Sigmoid colon (tissue), 6 donors: ENCODE measurements at regions not wholly inside any gene's neighbourhood (a gene's known extent, or its start where the extent isn't known, plus 50 kb on each side); places are given as distances from the start of the nearest gene placed in this dataset.

Experiments
- DNase-seq: peaks from one replicate; pipeline ENCODE4 v3.0.0-alpha.2; 2019
- H3K27ac ChIP-seq, 4 donors: fragments of 200-600 bp; sonication (generic); one replicate each; pipeline ENCODE4 v1.5.1; 2016 to 2019; ENCODE audit warnings: mild to moderate bottlenecking in 1 of 4
- H3K27me3 ChIP-seq, 3 donors: fragments of 200-600 bp; sonication (generic); one replicate each; pipeline ENCODE4 v1.5.1; 2019; ENCODE audit warnings: mild to moderate bottlenecking in 1 of 3
- H3K36me3 ChIP-seq, 4 donors: fragments of 200-600 bp; sonication (generic); one replicate each; pipeline ENCODE4 v1.5.1; 2016 to 2019
- H3K4me1 ChIP-seq, 4 donors: fragments of 200-600 bp; sonication (generic); one replicate each; pipeline ENCODE4 v1.5.1; 2017 to 2019
- H3K4me3 ChIP-seq, 4 donors: fragments of 200-600 bp; sonication (generic); one replicate each; pipeline ENCODE4 v1.5.1; 2017 to 2019; ENCODE audit warnings: mild to moderate bottlenecking in 2 of 4, moderate library complexity in 1 of 4
- H3K9me3 ChIP-seq, 4 donors: fragments of 200-600 bp in 3 of 4; sonication (generic) in 3 of 4; one replicate each; pipeline versions ENCODE4 v1.5.1 to v1.6.1; 2013 to 2019
- EP300 ChIP-seq, 4 donors: sonication (generic); formaldehyde crosslinking; IDR thresholded peaks; one replicate each; pipeline ENCODE4 v1.6.1; 2017; ENCODE audit warnings: antibody characterized with exemption in 4 of 4
- POLR2A ChIP-seq, 2 donors: fragments of 450-650 bp; IDR thresholded peaks; one replicate each; pipeline ENCODE4 v1.6.1; 2016; ENCODE audit warnings: antibody characterized with exemption in 2 of 2, mild to moderate bottlenecking in 2 of 2, moderate library complexity in 2 of 2
- POLR2AphosphoS5 ChIP-seq, 4 donors: sonication (generic); formaldehyde crosslinking; IDR thresholded peaks; one replicate each; pipeline ENCODE4 v1.6.1; 2017; ENCODE audit warnings: antibody characterized with exemption in 4 of 4
- WGBS, 2 donors: extraction: QIAGEN DNeasy Blood & Tissue Kit; methylation state at CpG; one replicate each; pipeline ENCODE4 v1.1.7; 2013; 5-methylcytosine and 5-hydroxymethylcytosine counted together
- intact Hi-C: fragments of 100-400 bp; cut with DNase I; formaldehyde crosslinking; loops from one replicate; pipeline ENCODE4 v1.15.1; 2023
- TF ChIP-seq, protein P1 (sequence below), 4 experiments: fragments of 450-650 bp in 3 of 4; fragments of 200-600 bp in 1 of 4; IDR thresholded peaks; one replicate each; pipeline ENCODE4 v1.5.1; 2016 to 2019; ENCODE audit warnings: antibody characterized with exemption in 4 of 4, mild to moderate bottlenecking in 3 of 4, moderate library complexity in 2 of 4
- donor health status: healthy with polysubstance abuse.
- donor health status: healthy.

DNA sequence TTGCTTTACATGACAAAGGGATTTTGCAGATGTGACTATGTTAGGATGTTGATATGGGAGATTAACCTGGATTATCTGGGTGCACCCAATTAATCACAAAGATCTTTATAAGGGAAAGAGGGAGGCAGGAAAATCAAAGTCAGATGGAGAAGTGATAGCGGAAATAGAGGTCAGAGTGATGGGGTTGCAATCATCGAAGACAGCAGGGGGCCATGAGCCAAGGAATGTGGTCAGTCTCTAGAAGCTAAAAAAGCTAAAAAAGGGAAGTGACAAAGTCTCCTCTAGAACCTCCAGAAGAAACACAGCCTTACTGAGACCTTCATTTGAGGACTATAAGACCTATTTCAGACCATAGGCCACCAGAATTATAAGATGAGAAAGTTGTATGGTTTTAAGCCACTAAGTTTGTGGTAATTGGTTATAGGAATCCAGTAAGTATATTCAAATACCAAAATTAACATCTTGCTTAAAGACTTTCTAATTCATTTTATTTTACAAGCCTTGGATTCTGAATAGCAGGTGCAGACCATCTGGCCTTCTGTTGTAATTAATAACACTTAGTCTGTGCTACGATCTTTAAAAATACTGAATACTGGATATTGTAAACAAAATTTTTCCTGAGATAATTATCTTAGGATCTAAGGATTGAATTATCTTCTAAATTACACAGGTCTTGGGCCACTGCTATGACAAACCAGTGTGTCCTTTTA is 493.4 kb upstream of the PCDH20 start:
- Histone ChIP-seq H3K9me3 (no peaks in the 10 kb centered on the region), H3K27me3 (no peaks in the 10 kb centered on the region), H3K4me1 (no peaks in the 10 kb centered on the region), H3K4me3 (no peak overlapping the region), H3K27ac (no peak overlapping the region), H3K36me3 (no peaks in the 10 kb centered on the region)
- DNase-seq, result no peak
- 90 to 91% methylated on average over 3 of the region's 3 CpGs for WGBS, 2 donors
- intact Hi-C loops, result no loop called here
- TF ChIP-seq, protein P1, sequence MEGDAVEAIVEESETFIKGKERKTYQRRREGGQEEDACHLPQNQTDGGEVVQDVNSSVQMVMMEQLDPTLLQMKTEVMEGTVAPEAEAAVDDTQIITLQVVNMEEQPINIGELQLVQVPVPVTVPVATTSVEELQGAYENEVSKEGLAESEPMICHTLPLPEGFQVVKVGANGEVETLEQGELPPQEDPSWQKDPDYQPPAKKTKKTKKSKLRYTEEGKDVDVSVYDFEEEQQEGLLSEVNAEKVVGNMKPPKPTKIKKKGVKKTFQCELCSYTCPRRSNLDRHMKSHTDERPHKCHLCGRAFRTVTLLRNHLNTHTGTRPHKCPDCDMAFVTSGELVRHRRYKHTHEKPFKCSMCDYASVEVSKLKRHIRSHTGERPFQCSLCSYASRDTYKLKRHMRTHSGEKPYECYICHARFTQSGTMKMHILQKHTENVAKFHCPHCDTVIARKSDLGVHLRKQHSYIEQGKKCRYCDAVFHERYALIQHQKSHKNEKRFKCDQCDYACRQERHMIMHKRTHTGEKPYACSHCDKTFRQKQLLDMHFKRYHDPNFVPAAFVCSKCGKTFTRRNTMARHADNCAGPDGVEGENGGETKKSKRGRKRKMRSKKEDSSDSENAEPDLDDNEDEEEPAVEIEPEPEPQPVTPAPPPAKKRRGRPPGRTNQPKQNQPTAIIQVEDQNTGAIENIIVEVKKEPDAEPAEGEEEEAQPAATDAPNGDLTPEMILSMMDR (IDR thresholded peaks at IDR 0.05), result no peak
- no peak for TF ChIP-seq POLR2A (IDR thresholded peaks at IDR 0.05)
- TF ChIP-seq POLR2AphosphoS5 (IDR thresholded peaks at IDR 0.05), result no peak
- no peak for TF ChIP-seq EP300 (IDR thresholded peaks at IDR 0.05)

GRCh38 chr13:61905054-61905453 is 489.4 kb upstream of the PCDH20 start:
- no peak for DNase-seq
- no peaks in the 10 kb centered on the region for H3K4me1 ChIP-seq
- no peak overlapping the region for H3K27ac ChIP-seq
- 86 to 89% methylated on average over 2 of the region's 2 CpGs for WGBS, 2 donors
- TF ChIP-seq POLR2AphosphoS5 (IDR thresholded peaks at IDR 0.05) (no peak), POLR2A (IDR thresholded peaks at IDR 0.05) (no peak), EP300 (IDR thresholded peaks at IDR 0.05) (no peak)
- TF ChIP-seq, protein P1 (IDR thresholded peaks at IDR 0.05), result no peak
- H3K27me3 ChIP-seq, result no peaks in the 10 kb centered on the region
- H3K9me3 ChIP-seq, result no peaks in the 10 kb centered on the region
- intact Hi-C loops, result no loop called here
- H3K4me3 ChIP-seq, result no peak overlapping the region
- H3K36me3 ChIP-seq, result no peaks in the 10 kb centered on the region

- H3K27me3 ChIP-seq, result no peaks in the 10 kb centered on the region
- H3K36me3 ChIP-seq, result no peaks in the 10 kb centered on the region
- H3K27ac ChIP-seq, result no peak overlapping the region
- no peaks in the 10 kb centered on the region for H3K9me3 ChIP-seq
- TF ChIP-seq, protein P1 (IDR thresholded peaks at IDR 0.05), result no peak
- no peak for TF ChIP-seq POLR2A (IDR thresholded peaks at IDR 0.05)
- no peak for TF ChIP-seq POLR2AphosphoS5 (IDR thresholded peaks at IDR 0.05)
- intact Hi-C loops, result no loop called here
- no peak for DNase-seq
- H3K4me1 ChIP-seq, result no peaks in the 10 kb centered on the region
- no peak overlapping the region for H3K4me3 ChIP-seq
Observed at GRCh38 chr13:61901946-61902541, 486.4 kb upstream of the PCDH20 start.

GRCh38 chr13:61900033-61900432 is 484.4 kb upstream of the PCDH20 start:
- TF ChIP-seq, protein P1 (IDR thresholded peaks at IDR 0.05), result no peak
- no peak for TF ChIP-seq EP300 (IDR thresholded peaks at IDR 0.05)
- no peak for TF ChIP-seq POLR2A (IDR thresholded peaks at IDR 0.05)
- no peak for TF ChIP-seq POLR2AphosphoS5 (IDR thresholded peaks at IDR 0.05)
- no peaks in the 10 kb centered on the region for H3K9me3 ChIP-seq
- H3K4me3 ChIP-seq, result no peak overlapping the region
- H3K27ac ChIP-seq, result no peak overlapping the region
- no peaks in the 10 kb centered on the region for H3K4me1 ChIP-seq
- no peak for DNase-seq
- intact Hi-C loops, result no loop called here
- 37 to 48% methylated on average over 3 of the region's 3 CpGs for WGBS, 2 donors
- H3K27me3 ChIP-seq, result no peaks in the 10 kb centered on the region
- H3K36me3 ChIP-seq, result no peaks in the 10 kb centered on the region
